Erythroblast (primary cell): ENCODE measurements at regions not wholly inside any gene's neighbourhood (a gene's known extent, or its start where the extent isn't known, plus 50 kb on each side); places are given as distances from the start of the nearest gene placed in this dataset.

ENCODE experiments used
- GATA1 ChIP-seq: IDR thresholded peaks from 2 replicates; pipeline ENCODE4 v1.6.1; 2011; ENCODE audit warnings: low read depth, mild to moderate bottlenecking, control low read depth, low read length, moderate library complexity
- POLR2A ChIP-seq: IDR thresholded peaks from 2 replicates; pipeline ENCODE4 v1.6.1; 2011; ENCODE audit warnings: mild to moderate bottlenecking, low read length

GRCh38 chr18:35905436-35905835 lies 67.0 kb upstream of the RMP24 start:
- TF ChIP-seq POLR2A (no peak), GATA1 (no peak)
